Stomach (tissue), 8 donors: ENCODE measurements at regions not wholly inside any gene's neighbourhood (a gene's known extent, or its start where the extent isn't known, plus 50 kb on each side); places are given as distances from the start of the nearest gene placed in this dataset.
A peak's percentile ranks its signal among the peaks of the same experiment; 100 is the strongest.

Experiments
- DNase-seq, 2 donors: peaks; one replicate each; pipeline versions ENCODE4 v3.0.0 to v3.0.0-alpha.2; 2013 to 2019
- H3K27ac ChIP-seq, 5 donors: fragments of 200-600 bp in 4 of 5; sonication (generic) in 4 of 5; one replicate each; pipeline ENCODE4 v1.5.1; 2013 to 2019; ENCODE audit warnings: mild to moderate bottlenecking in 1 of 5, moderate library complexity in 1 of 5
- H3K27me3 ChIP-seq, 3 donors: fragments of 200-600 bp; sonication (generic); one replicate each; pipeline ENCODE4 v1.5.1; 2017 to 2019; ENCODE audit warnings: mixed run types in 1 of 3
- H3K36me3 ChIP-seq, 4 donors: fragments of 200-600 bp; sonication (generic); 1 replicate in 3 of 4; 2 replicates in 1 of 4; pipeline ENCODE4 v1.5.1; 2016 to 2019
- H3K4me1 ChIP-seq, 4 donors: fragments of 200-600 bp; sonication (generic); one replicate each; pipeline ENCODE4 v1.5.1; 2016 to 2019
- H3K4me3 ChIP-seq, 4 donors: fragments of 200-600 bp; sonication (generic) in 3 of 4; one replicate each; pipeline ENCODE4 v1.5.1; 2016 to 2019; ENCODE audit warnings: mild to moderate bottlenecking in 1 of 4
- H3K9me3 ChIP-seq, 4 donors: fragments of 200-600 bp; sonication (generic); one replicate each; pipeline ENCODE4 v1.5.1; 2016 to 2019
- EP300 ChIP-seq: sonication (generic); formaldehyde crosslinking; IDR thresholded peaks from one replicate; pipeline ENCODE4 v1.6.1; 2017; ENCODE audit warnings: antibody characterized with exemption
- POLR2A ChIP-seq, 4 donors: fragments of 450-650 bp; IDR thresholded peaks; one replicate each; pipeline ENCODE4 v1.6.1; 2016; ENCODE audit warnings: antibody characterized with exemption in 4 of 4, control low read depth in 2 of 4, mild to moderate bottlenecking in 1 of 4, moderate library complexity in 1 of 4
- POLR2AphosphoS5 ChIP-seq, 3 donors: sonication (generic); formaldehyde crosslinking; IDR thresholded peaks; one replicate each; pipeline ENCODE4 v1.6.1; 2016; ENCODE audit warnings: antibody characterized with exemption in 3 of 3
- WGBS, 5 donors: extraction: QIAGEN DNeasy Blood & Tissue Kit in 3 of 5; methylation state at CpG; one replicate each; pipeline versions ENCODE4 v1.1.5 to v1.1.7; 2013 to 2018; 5-methylcytosine and 5-hydroxymethylcytosine counted together
- intact Hi-C: fragments of 100-400 bp; cut with DNase I; formaldehyde crosslinking; loops from one replicate; pipeline ENCODE4 v1.15.1; 2023; ENCODE audit warnings: low total_unique reads
- TF ChIP-seq, protein P1 (sequence below), 7 experiments: fragments of 450-650 bp in 4 of 7; fragments of 200-600 bp in 3 of 7; sonication (generic) in 3 of 7; IDR thresholded peaks; one replicate each; pipeline ENCODE4 v1.5.1; 2016 to 2019; ENCODE audit warnings: antibody characterized with exemption in 7 of 7, control low read depth in 2 of 7, mild to moderate bottlenecking in 1 of 7
- donor health status: healthy with polysubstance abuse.
- donor health status: Bipolar disorder and iron deficiency.
- donor health status: healthy.

- H3K27ac ChIP-seq, result peak overlapping the region in 1 of 5 donors; percentile 29
- DNase-seq, result peak in 1 of 2 donors; percentile 55
- intact Hi-C loops, result no loop called here
Observed at GRCh38 chr1:94654031-94654430, 112.5 kb upstream of the F3 start.

DNA sequence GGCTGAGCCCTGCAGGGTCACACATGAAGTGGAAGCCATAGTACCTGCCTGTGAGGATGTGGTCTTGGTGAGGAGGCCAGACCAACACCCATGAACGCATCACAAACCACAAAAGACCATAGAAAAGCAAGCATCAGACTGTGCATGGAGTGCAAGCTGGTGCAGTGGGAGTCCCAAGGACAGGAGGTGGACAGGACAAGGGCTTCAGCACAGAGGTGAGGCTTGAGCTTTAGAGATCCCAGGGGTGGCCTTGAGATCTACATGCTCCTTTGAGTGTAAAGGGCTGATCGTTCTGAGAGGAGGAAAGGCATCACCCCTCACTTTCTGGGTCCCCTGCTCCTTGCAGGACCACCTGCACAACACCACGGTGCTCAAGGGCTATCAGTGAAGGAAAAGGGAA lies 111.9 kb upstream of the F3 start:
- TF ChIP-seq EP300, result no peak
- no peak for TF ChIP-seq POLR2AphosphoS5 (IDR thresholded peaks at IDR 0.05)
- TF ChIP-seq, protein P1, sequence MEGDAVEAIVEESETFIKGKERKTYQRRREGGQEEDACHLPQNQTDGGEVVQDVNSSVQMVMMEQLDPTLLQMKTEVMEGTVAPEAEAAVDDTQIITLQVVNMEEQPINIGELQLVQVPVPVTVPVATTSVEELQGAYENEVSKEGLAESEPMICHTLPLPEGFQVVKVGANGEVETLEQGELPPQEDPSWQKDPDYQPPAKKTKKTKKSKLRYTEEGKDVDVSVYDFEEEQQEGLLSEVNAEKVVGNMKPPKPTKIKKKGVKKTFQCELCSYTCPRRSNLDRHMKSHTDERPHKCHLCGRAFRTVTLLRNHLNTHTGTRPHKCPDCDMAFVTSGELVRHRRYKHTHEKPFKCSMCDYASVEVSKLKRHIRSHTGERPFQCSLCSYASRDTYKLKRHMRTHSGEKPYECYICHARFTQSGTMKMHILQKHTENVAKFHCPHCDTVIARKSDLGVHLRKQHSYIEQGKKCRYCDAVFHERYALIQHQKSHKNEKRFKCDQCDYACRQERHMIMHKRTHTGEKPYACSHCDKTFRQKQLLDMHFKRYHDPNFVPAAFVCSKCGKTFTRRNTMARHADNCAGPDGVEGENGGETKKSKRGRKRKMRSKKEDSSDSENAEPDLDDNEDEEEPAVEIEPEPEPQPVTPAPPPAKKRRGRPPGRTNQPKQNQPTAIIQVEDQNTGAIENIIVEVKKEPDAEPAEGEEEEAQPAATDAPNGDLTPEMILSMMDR (IDR thresholded peaks at IDR 0.05), result no peak
- TF ChIP-seq POLR2A (IDR thresholded peaks at IDR 0.05), result no peak
- WGBS, 5 donors, result 65 to 79% (median 72%) methylated on average over 3 of the region's 3 CpGs
- no peak overlapping the region for H3K4me3 ChIP-seq
- H3K27me3 ChIP-seq, result no peaks in the 10 kb centered on the region
- peaks cover 7 to 32% (median 21%) of the 10 kb centered on the region in 4 donors for H3K4me1 ChIP-seq
- intact Hi-C loops, result no loop called here
- peak overlapping the region in 2 of 5 donors; percentile 8 to 29 for H3K27ac ChIP-seq
- no peak for DNase-seq
- H3K36me3 ChIP-seq, result no peaks in the 10 kb centered on the region
- no peaks in the 10 kb centered on the region for H3K9me3 ChIP-seq

More at GRCh38 chr1:94654031-94654430, 112.5 kb upstream of the F3 start:
- TF ChIP-seq, protein P1 (IDR thresholded peaks at IDR 0.05), result no peak
- TF ChIP-seq POLR2A (IDR thresholded peaks at IDR 0.05) (no peak), EP300 (no peak), POLR2AphosphoS5 (IDR thresholded peaks at IDR 0.05) (no peak)
- Histone ChIP-seq H3K27me3 (no peaks in the 10 kb centered on the region), H3K9me3 (no peaks in the 10 kb centered on the region), H3K4me1 (peaks cover 7 to 30% (median 18%) of the 10 kb centered on the region in 4 donors), H3K4me3 (no peak overlapping the region), H3K36me3 (no peaks in the 10 kb centered on the region)
- WGBS, 5 donors, result 17 to 47% (median 29%) methylated on average over 1 of the region's 1 CpG

DNA sequence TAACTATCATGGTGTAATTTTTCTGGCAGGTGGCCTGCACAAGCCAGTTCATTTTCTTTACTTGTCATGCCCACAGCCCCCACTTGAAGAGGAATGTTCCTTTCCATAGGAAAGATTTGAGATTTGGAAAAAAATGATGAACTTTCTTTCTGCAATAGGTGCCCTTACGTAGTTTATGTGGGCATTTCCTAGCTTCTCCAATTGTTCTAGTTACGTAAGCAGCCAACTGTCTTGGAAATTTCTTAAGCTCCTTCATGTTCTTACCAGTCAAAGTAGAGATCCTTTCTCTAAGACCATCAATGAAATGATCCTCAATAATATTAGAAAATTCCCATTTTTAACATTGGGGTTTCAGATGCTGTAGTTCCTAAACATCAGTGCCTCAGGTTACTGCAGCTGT lies 109.5 kb upstream of the F3 start:
- Histone ChIP-seq H3K4me1 (peaks cover 7 to 35% (median 27%) of the 10 kb centered on the region in 4 donors), H3K9me3 (no peaks in the 10 kb centered on the region), H3K36me3 (no peaks in the 10 kb centered on the region), H3K27me3 (no peaks in the 10 kb centered on the region), H3K4me3 (no peak overlapping the region), H3K27ac (no peak overlapping the region)
- TF ChIP-seq EP300, result no peak
- TF ChIP-seq POLR2A (IDR thresholded peaks at IDR 0.05), result no peak
- TF ChIP-seq, protein P1 (IDR thresholded peaks at IDR 0.05), result no peak
- no peak for TF ChIP-seq POLR2AphosphoS5 (IDR thresholded peaks at IDR 0.05)
- intact Hi-C loops, result no loop called here
- 88 to 100% (median 96%) methylated on average over 2 of the region's 2 CpGs for WGBS, 5 donors
- no peak for DNase-seq

DNA sequence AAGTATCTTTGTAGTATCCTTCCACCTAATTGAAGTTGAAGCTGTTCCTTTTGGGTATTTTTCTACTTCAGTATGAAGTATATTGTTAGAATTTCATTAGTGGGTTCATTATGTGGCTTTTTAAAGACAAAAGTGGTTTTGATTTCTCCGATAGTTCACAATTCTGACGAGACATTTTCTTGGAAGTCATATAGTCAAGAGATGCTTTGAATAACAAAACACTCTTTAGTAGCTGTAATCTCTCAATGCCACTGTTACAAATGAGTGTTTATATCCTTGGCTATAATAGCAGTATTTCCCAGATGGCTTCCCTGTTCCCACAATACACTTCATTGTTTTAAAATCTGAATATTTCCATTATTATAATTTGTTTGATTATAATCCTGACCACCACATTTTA lies 108.7 kb upstream of the F3 start:
- intact Hi-C loops, result no loop called here
- no peaks in the 10 kb centered on the region for H3K9me3 ChIP-seq
- H3K27me3 ChIP-seq, result no peaks in the 10 kb centered on the region
- no peaks in the 10 kb centered on the region for H3K36me3 ChIP-seq
- WGBS, 5 donors, result 67 to 85% (median 75%) methylated on average over 2 of the region's 2 CpGs
- H3K4me1 ChIP-seq, result peaks cover 7 to 35% (median 27%) of the 10 kb centered on the region in 4 donors
- no peak overlapping the region for H3K27ac ChIP-seq
- no peak overlapping the region for H3K4me3 ChIP-seq
- no peak for TF ChIP-seq POLR2AphosphoS5 (IDR thresholded peaks at IDR 0.05)
- no peak for DNase-seq

GRCh38 chr1:94648225-94649007 lies 106.9 kb upstream of the F3 start:
- peak overlapping the region; percentile 51 to 82 (median 76) for H3K27ac ChIP-seq
- peak; percentile 68 to 83 for DNase-seq
- H3K9me3 ChIP-seq, result no peaks in the 10 kb centered on the region
- intact Hi-C loops, result no loop called here
- H3K4me1 ChIP-seq, result peaks cover under 1 to 21% (median 15%) of the 10 kb centered on the region in 4 donors
- no peaks in the 10 kb centered on the region for H3K27me3 ChIP-seq
- H3K36me3 ChIP-seq, result no peaks in the 10 kb centered on the region
- TF ChIP-seq POLR2AphosphoS5 (IDR thresholded peaks at IDR 0.05) (peak; percentile 63 to 94 (median 89)), POLR2A (IDR thresholded peaks at IDR 0.05) (no peak), EP300 (no peak)
- TF ChIP-seq, protein P1 (IDR thresholded peaks at IDR 0.05), result no peak
- 38 to 48% (median 39%) methylated on average over 14 of the region's 14 CpGs for WGBS, 5 donors
- H3K4me3 ChIP-seq, result no peak overlapping the region
